ENCODE measurements at regions not wholly inside any gene's neighbourhood (a gene's known extent, or its start where the extent isn't known, plus 50 kb on each side); places are given as distances from the start of the nearest gene placed in this dataset.

DNA sequence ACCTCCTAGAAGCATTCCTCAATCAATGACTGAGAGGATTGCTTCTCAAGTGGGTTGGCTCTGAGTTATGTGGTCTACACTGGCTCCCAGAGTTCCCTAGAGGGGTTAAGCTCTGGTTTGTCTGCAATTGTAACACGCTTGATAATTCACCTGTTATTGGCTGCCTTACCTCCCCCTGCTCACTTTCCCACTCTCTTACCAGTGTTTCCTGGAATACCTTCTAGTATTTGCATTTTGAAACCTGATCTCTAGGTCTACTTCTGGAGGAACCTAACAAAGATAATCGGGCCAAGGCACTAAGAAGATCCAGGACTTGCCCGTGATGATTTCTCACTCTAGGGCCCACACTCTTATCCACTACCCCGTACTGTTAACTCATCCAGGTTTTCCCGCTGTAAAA lies 110.1 kb upstream of the MAP3K1 start:
- TF ChIP-seq CTCF (conservative IDR thresholded peaks at IDR 0.05 in 1 of 2, IDR thresholded peaks at IDR 0.05 in 1 of 2; ENCODE audit: extremely low read depth in 1 of 2, insufficient read depth in 1 of 2, low read depth in 1 of 2, low read length in 2 of 2) (no peak), EZH2 (IDR thresholded peaks at IDR 0.05; ENCODE audit: borderline replicate concordance, low read length) (no peak)

Data from mammary epithelial cell (primary cell).